ENCODE measurements at regions not wholly inside any gene's neighbourhood (a gene's known extent, or its start where the extent isn't known, plus 50 kb on each side); places are given as distances from the start of the nearest gene placed in this dataset.

DNA sequence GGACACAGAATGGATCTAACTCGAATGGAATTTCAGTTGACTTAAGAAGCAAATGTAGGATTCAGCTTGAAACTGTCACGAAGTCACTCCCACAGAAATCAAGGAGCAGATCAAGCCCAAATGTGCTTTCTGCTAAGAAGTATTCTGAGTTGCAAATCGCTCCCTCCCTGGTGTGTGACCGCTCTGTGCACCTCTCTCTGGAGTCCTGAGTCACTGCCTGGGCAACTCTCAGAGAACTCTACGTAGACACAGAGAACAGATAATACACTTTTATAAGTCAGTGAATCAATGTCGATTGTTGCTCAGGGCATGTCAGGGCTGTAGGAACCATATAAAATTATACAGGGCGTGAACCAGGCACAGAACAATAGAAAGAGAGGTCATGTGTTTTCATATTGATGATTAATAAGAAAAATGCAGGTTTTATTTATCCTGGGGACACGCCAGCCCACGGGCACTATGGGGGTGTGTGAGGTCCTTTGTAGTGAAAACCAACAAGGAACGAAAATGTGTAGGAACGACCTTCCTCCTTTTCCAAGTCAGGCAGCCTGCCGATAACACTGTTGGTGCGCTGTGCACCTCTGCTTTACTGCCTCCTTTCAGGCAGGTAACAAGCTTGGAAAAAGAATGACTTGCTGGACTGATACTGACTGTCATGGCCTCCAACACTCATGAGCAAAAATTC lies 248.1 kb upstream of the FOXQ1 start:
- CTCF ChIA-PET: interaction anchor here (0.9 kb wide), 1 partner anchor 471 kb away, joined by 6 read pairs; no protein-coding TSS in a partner anchor
- H3K4me3 ChIP-seq: no peak overlapping the region
- H4K20me1 ChIP-seq (ENCODE audit: control insufficient read depth, insufficient read depth): no peaks in the 10 kb centered on the region
- in situ Hi-C loops (cut with MboI): no loop called here
- no TSS peak for BruUV-seq (replicated peaks)
- intact Hi-C loops (cut with micrococcal nuclease; ENCODE audit: unreplicated experiment): no loop called here
- H3K27ac ChIP-seq (ENCODE audit: control insufficient read depth, insufficient read depth): no peak overlapping the region
- peaks cover 2 to 4% of the 10 kb centered on the region in 2 experiments; a peak in 3 of 4 replicates for H3K27me3 ChIP-seq (replicated peaks in 1 of 2; ENCODE audit: control insufficient read depth in 2 of 2, insufficient read depth in 2 of 2, low read length in 1 of 2)
- RAD21 ChIA-PET (ENCODE audit: unreplicated experiment): no interaction called here
- FAIRE-seq: no peak
- H2AFZ ChIP-seq (ENCODE audit: control insufficient read depth, low read depth, low read length): no peak overlapping the region
- no peaks in the 10 kb centered on the region; the same call in 2 of the 3 replicates for H3K9me3 ChIP-seq (replicated peaks; ENCODE audit: control insufficient read depth, insufficient read depth, low read length)
- POLR2A ChIA-PET: no interaction called here
- no peak overlapping the region for H3K4me2 ChIP-seq (ENCODE audit: control insufficient read depth, insufficient read depth)
- DNase-seq (ENCODE audit: low read depth, low spot score): no peak
- 25% methylated on average over 13 of the region's 13 CpGs for WGBS (ENCODE audit: insufficient coverage, insufficient replicate concordance, low lambda C conversion rate, missing lambda C conversion rate)
- no peak for ATAC-seq
- no peak overlapping the region for H3K9ac ChIP-seq (ENCODE audit: control insufficient read depth, insufficient read depth, low read length)
- no peaks in the 10 kb centered on the region for H3K4me1 ChIP-seq (ENCODE audit: control insufficient read depth, insufficient read depth, low read length)
- SMC1A ChIA-PET (ENCODE audit: uncharacterized antibody, unreplicated experiment): no interaction called here
- H3K36me3 ChIP-seq (ENCODE audit: control insufficient read depth in 2 of 2, insufficient read depth in 2 of 2, low read length in 1 of 2): no peaks in the 10 kb centered on the region
- TF ChIP-seq POLR2AphosphoS5 (IDR thresholded peaks at IDR 0.05; ENCODE audit: low read length) (no peak), HCFC1 (IDR thresholded peaks at IDR 0.05; ENCODE audit: low read length) (no peak), BACH1 (IDR thresholded peaks at IDR 0.05; ENCODE audit: borderline replicate concordance) (no peak), IKZF2 (IDR thresholded peaks at IDR 0.05) (no peak), TCF3 (IDR thresholded peaks at IDR 0.05; ENCODE audit: borderline replicate concordance, insufficient read depth, low read depth, low read length) (no peak), HDAC2 (IDR thresholded peaks at IDR 0.05) (no peak), BMI1 (IDR thresholded peaks at IDR 0.05; ENCODE audit: borderline replicate concordance) (no peak), MTA2 (IDR thresholded peaks at IDR 0.05; ENCODE audit: low read depth) (no peak)
- TF ChIP-seq, protein P1, sequence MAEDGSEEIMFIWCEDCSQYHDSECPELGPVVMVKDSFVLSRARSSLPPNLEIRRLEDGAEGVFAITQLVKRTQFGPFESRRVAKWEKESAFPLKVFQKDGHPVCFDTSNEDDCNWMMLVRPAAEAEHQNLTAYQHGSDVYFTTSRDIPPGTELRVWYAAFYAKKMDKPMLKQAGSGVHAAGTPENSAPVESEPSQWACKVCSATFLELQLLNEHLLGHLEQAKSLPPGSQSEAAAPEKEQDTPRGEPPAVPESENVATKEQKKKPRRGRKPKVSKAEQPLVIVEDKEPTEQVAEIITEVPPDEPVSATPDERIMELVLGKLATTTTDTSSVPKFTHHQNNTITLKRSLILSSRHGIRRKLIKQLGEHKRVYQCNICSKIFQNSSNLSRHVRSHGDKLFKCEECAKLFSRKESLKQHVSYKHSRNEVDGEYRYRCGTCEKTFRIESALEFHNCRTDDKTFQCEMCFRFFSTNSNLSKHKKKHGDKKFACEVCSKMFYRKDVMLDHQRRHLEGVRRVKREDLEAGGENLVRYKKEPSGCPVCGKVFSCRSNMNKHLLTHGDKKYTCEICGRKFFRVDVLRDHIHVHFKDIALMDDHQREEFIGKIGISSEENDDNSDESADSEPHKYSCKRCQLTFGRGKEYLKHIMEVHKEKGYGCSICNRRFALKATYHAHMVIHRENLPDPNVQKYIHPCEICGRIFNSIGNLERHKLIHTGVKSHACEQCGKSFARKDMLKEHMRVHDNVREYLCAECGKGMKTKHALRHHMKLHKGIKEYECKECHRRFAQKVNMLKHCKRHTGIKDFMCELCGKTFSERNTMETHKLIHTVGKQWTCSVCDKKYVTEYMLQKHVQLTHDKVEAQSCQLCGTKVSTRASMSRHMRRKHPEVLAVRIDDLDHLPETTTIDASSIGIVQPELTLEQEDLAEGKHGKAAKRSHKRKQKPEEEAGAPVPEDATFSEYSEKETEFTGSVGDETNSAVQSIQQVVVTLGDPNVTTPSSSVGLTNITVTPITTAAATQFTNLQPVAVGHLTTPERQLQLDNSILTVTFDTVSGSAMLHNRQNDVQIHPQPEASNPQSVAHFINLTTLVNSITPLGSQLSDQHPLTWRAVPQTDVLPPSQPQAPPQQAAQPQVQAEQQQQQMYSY (CRISPR knock-in tag; IDR thresholded peaks at IDR 0.05): no peak
- TF ChIP-seq, protein P2, sequence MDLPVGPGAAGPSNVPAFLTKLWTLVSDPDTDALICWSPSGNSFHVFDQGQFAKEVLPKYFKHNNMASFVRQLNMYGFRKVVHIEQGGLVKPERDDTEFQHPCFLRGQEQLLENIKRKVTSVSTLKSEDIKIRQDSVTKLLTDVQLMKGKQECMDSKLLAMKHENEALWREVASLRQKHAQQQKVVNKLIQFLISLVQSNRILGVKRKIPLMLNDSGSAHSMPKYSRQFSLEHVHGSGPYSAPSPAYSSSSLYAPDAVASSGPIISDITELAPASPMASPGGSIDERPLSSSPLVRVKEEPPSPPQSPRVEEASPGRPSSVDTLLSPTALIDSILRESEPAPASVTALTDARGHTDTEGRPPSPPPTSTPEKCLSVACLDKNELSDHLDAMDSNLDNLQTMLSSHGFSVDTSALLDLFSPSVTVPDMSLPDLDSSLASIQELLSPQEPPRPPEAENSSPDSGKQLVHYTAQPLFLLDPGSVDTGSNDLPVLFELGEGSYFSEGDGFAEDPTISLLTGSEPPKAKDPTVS (IDR thresholded peaks at IDR 0.05; ENCODE audit: low read depth, low read length): no peak
- H3K79me2 ChIP-seq (ENCODE audit: control insufficient read depth, insufficient read depth, low read length): no peaks in the 10 kb centered on the region

Measured in GM12878 (cell line).